Ascending aorta (tissue), 2 donors: ENCODE measurements at regions not wholly inside any gene's neighbourhood (a gene's known extent, or its start where the extent isn't known, plus 50 kb on each side); places are given as distances from the start of the nearest gene placed in this dataset.
"Not testable (repeated sequence)": the region's sequence is repeated elsewhere in the genome, so short reads cannot be mapped to it uniquely, and the experiment has no call there.

ENCODE experiments used
- DNase-seq, 2 donors: peaks; one replicate each; pipeline ENCODE4 v3.0.0-alpha.2; 2019; ENCODE audit warnings: low spot score in 2 of 2
- H3K27ac ChIP-seq, 2 donors: fragments of 200-600 bp; sonication (generic); one replicate each; pipeline ENCODE4 v1.5.1; 2016 to 2017; ENCODE audit warnings: mild to moderate bottlenecking in 1 of 2
- H3K27me3 ChIP-seq: fragments of 200-600 bp; sonication (generic); one replicate; pipeline ENCODE4 v1.5.1; 2017
- H3K36me3 ChIP-seq, 2 donors: fragments of 200-600 bp; sonication (generic); one replicate each; pipeline ENCODE4 v1.5.1; 2016
- H3K4me1 ChIP-seq, 2 donors: fragments of 200-600 bp; sonication (generic); one replicate each; pipeline ENCODE4 v1.5.1; 2016 to 2017; ENCODE audit warnings: mild to moderate bottlenecking in 1 of 2
- H3K4me3 ChIP-seq, 2 donors: fragments of 200-600 bp; sonication (generic); one replicate each; pipeline ENCODE4 v1.5.1; 2016 to 2017; ENCODE audit warnings: mild to moderate bottlenecking in 1 of 2
- H3K9me3 ChIP-seq, 2 donors: fragments of 200-600 bp; sonication (generic); one replicate each; pipeline ENCODE4 v1.5.1; 2016
- CTCF ChIP-seq, 3 experiments: fragments of 200-600 bp in 2 of 3; fragments of 450-650 bp in 1 of 3; sonication (generic) in 2 of 3; IDR thresholded peaks; one replicate each; pipeline ENCODE4 v1.5.1; 2016 to 2019; ENCODE audit warnings: antibody characterized with exemption in 3 of 3, mild to moderate bottlenecking in 1 of 3, moderate library complexity in 1 of 3
- intact Hi-C: fragments of 100-400 bp; cut with DNase I; formaldehyde crosslinking; loops from one replicate; pipeline ENCODE4 v1.15.1; 2023

DNA sequence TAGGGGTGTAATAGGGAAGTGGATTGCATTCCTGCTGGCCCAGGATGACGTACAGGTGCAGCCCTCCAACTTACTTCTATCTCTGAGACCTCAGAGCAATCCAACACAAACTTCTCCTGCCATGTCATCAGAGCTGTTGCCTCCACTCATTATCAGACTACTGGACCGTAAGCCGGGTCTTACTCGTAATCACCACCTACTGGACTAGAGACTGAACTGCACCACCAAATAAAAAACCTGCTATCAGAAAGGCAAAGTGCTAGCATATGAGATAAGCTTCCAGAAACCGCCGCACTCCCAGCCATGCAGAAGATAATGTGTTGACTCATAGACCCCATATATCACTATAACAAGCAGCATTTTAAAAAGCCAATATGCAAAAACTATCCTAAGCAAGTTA is 102.0 kb downstream of the SLITRK1 start:
- Histone ChIP-seq H3K4me3 (no peak overlapping the region), H3K4me1 (no peaks in the 10 kb centered on the region), H3K36me3 (no peaks in the 10 kb centered on the region), H3K27ac (no peak overlapping the region), H3K27me3 (no peaks in the 10 kb centered on the region), H3K9me3 (no peaks in the 10 kb centered on the region)
- intact Hi-C loops, result no loop called here
- TF ChIP-seq CTCF (IDR thresholded peaks at IDR 0.05), result no peak
- no peak for DNase-seq

DNA sequence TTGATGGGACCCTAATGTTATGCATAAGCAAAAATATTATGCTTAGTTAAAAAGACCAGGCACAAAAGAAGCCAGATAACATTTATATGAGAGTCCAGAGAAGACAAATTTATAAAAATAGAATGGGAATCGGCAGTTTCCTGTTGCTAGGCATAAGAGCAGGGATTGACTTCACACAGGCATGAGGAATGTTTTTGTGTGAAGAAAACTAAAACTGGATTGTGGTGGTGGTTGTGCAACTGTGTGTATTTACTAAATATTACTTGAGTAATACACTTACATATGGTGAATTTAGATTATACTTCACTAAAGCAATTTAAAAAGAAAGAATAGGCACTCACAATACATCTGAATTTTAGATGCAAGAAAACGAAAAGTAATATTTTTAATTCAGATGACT is 108.3 kb downstream of the SLITRK1 start:
- TF ChIP-seq CTCF (IDR thresholded peaks at IDR 0.05), result no peak
- H3K27me3 ChIP-seq, result no peaks in the 10 kb centered on the region
- H3K4me1 ChIP-seq, result no peaks in the 10 kb centered on the region
- intact Hi-C loops, result no loop called here
- no peaks in the 10 kb centered on the region for H3K36me3 ChIP-seq
- no peaks in the 10 kb centered on the region for H3K9me3 ChIP-seq
- H3K4me3 ChIP-seq, result no peak overlapping the region
- no peak for DNase-seq
- no peak overlapping the region for H3K27ac ChIP-seq

- Histone ChIP-seq H3K4me3 (no peak overlapping the region), H3K36me3 (no peaks in the 10 kb centered on the region), H3K9me3 (no peaks in the 10 kb centered on the region), H3K27ac (no peak overlapping the region), H3K27me3 (no peaks in the 10 kb centered on the region), H3K4me1 (no peaks in the 10 kb centered on the region)
- intact Hi-C loops, result no loop called here
- DNase-seq, result no peak
- TF ChIP-seq CTCF (IDR thresholded peaks at IDR 0.05), result no peak
These were observed 116.5 kb downstream of the SLITRK1 start for GRCh38 chr13:83765796-83766195.

DNA sequence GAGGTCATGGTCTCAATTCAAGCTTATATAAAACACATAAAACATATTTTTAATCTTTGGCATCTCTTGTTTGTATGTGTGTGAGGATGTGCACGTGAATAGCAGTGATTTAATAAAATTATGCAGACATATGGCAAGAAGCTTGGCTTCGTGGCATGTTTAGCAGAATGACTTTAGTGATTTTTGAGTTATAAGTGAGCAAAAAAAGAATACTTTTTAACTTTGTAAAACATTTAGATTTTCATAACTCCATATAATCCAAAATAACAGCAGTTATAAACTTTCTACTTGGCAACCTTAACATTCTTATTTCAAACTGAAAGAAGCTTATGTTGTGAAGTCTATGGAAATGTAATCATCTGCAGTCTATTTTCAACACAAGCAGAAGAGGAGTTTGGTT is 120.6 kb downstream of the SLITRK1 start:
- intact Hi-C loops, result no loop called here
- TF ChIP-seq CTCF (IDR thresholded peaks at IDR 0.05), result no peak
- H3K27me3 ChIP-seq, result no peaks in the 10 kb centered on the region
- no peaks in the 10 kb centered on the region for H3K36me3 ChIP-seq
- no peak overlapping the region for H3K4me3 ChIP-seq
- H3K27ac ChIP-seq, result no peak overlapping the region
- H3K9me3 ChIP-seq, result peaks cover 0 to 5% of the 10 kb centered on the region in 2 donors
- no peaks in the 10 kb centered on the region for H3K4me1 ChIP-seq
- DNase-seq, result no peak

GRCh38 chr13:83755210-83755609 is 127.1 kb downstream of the SLITRK1 start:
- DNase-seq, intact Hi-C loops: not testable (repeated sequence)

DNA sequence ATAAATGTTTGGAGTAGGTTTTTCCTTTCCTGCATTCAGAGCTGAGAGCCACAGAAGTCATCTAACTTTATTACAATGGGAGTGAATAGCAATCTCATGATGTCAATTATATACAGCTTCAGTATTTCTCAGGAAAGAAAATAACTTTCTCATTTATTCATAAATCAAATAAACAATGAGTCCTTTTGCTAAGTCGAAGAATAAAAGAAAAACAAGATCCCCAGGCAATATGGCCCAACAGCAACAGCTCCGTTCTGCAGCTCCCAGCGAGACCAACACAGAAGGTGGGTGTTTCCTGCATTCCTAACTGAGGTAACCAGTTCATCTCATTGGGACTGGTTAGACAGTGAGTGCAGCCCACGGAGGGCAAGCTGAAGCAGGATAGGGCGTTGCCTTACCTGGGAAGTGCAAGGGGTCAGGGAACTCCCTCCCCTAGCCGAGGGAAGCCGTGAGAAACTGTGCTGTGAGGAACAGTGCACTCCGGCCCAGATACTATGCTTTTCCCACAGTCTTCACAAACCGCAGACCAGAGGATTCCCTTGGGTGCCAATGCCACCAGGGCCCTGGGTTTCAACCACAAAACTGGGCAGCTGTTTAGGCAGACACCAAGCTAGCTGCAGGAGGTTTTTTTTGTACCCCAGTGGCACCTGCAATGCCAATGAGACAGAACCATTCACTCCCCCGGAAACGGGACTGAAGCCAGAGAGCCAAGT is 128.2 kb downstream of the SLITRK1 start:
- Histone ChIP-seq H3K9me3 (peaks cover 0 to 19% of the 10 kb centered on the region in 2 donors), H3K4me3 (no peak overlapping the region), H3K4me1 (no peaks in the 10 kb centered on the region), H3K27ac (no peak overlapping the region), H3K36me3 (no peaks in the 10 kb centered on the region), H3K27me3 (no peaks in the 10 kb centered on the region)
- DNase-seq, result no peak
- intact Hi-C loops, result no loop called here
- TF ChIP-seq CTCF (IDR thresholded peaks at IDR 0.05), result no peak

More at GRCh38 chr13:83755210-83755609, 127.1 kb downstream of the SLITRK1 start:
- H3K27ac ChIP-seq, H3K27me3 ChIP-seq, H3K4me3 ChIP-seq, H3K4me1 ChIP-seq, H3K36me3 ChIP-seq: not testable (repeated sequence)
- peaks cover 0 to 19% of the 10 kb centered on the region in 2 donors for H3K9me3 ChIP-seq
